ENCODE measurements at regions not wholly inside any gene's neighbourhood (a gene's known extent, or its start where the extent isn't known, plus 50 kb on each side); places are given as distances from the start of the nearest gene placed in this dataset.

DNA sequence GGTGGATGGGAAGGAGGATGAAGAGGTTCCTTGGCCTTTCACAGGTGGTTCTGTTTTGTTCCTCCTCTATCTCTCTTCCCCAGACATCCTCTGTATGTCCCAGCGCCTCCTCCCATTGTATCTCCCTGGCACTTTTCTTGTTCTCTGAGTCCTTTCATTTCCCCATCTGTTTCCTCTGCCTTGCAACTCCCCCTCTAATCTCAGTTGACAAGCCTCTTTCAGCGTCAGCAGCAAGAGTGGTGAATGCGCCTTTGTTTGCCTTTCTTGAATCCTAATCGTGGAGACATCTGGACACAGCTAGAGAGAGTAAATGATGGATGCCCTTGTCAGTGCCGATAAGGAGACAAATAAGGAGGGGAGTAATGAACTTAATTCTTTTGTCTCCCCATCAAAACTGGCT lies 167.0 kb downstream of the NDUFA10 start:
- TF ChIP-seq, protein P1, sequence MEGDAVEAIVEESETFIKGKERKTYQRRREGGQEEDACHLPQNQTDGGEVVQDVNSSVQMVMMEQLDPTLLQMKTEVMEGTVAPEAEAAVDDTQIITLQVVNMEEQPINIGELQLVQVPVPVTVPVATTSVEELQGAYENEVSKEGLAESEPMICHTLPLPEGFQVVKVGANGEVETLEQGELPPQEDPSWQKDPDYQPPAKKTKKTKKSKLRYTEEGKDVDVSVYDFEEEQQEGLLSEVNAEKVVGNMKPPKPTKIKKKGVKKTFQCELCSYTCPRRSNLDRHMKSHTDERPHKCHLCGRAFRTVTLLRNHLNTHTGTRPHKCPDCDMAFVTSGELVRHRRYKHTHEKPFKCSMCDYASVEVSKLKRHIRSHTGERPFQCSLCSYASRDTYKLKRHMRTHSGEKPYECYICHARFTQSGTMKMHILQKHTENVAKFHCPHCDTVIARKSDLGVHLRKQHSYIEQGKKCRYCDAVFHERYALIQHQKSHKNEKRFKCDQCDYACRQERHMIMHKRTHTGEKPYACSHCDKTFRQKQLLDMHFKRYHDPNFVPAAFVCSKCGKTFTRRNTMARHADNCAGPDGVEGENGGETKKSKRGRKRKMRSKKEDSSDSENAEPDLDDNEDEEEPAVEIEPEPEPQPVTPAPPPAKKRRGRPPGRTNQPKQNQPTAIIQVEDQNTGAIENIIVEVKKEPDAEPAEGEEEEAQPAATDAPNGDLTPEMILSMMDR (IDR thresholded peaks at IDR 0.05; ENCODE audit: unreplicated experiment) = no peak
- peak overlapping the region; percentile 97 for H3K27ac Mint-ChIP-seq (ENCODE audit: unreplicated experiment)
- peaks cover 9% of the 10 kb centered on the region for H3K27me3 Mint-ChIP-seq (ENCODE audit: unreplicated experiment)
- DNase-seq (ENCODE audit: low spot score) = peak; percentile 58
- peaks cover 8% of the 10 kb centered on the region for H3K36me3 Mint-ChIP-seq (ENCODE audit: low read depth, unreplicated experiment)
- peaks cover 77% of the 10 kb centered on the region for H3K4me1 Mint-ChIP-seq (ENCODE audit: unreplicated experiment)
- H3K9me3 Mint-ChIP-seq (ENCODE audit: unreplicated experiment) = no peaks in the 10 kb centered on the region
- H3K4me3 Mint-ChIP-seq (ENCODE audit: unreplicated experiment) = no peak overlapping the region

DNA sequence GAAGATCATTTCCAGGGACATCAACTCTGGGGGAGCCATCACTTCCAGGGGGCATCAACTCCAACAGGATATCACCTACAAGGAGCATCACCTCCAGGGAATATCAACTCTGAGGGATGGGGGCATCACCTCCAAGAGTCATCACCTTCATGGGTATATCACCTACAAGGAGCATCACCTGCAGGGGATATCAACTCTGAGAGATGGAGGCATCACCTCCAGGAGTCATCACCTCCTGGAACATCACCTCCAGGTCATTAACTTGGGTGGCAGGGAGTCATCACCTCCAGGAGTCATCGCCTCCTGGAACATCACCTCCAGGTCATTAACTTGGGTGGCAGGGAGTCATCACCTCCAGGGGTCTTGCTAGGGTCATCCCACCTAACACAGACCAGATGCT lies 167.6 kb downstream of the NDUFA10 start:
- Mint-ChIP-seq H3K27me3 (ENCODE audit: unreplicated experiment) (peaks cover 10% of the 10 kb centered on the region), H3K4me3 (ENCODE audit: unreplicated experiment) (peak overlapping the region; percentile 6), H3K27ac (ENCODE audit: unreplicated experiment) (peak overlapping the region; percentile 97), H3K4me1 (ENCODE audit: unreplicated experiment) (peaks cover 73% of the 10 kb centered on the region), H3K9me3 (ENCODE audit: unreplicated experiment) (no peaks in the 10 kb centered on the region), H3K36me3 (ENCODE audit: low read depth, unreplicated experiment) (peaks cover 11% of the 10 kb centered on the region)
- no peak for DNase-seq (ENCODE audit: low spot score)
- TF ChIP-seq, protein P1 (IDR thresholded peaks at IDR 0.05; ENCODE audit: unreplicated experiment) = no peak

DNA sequence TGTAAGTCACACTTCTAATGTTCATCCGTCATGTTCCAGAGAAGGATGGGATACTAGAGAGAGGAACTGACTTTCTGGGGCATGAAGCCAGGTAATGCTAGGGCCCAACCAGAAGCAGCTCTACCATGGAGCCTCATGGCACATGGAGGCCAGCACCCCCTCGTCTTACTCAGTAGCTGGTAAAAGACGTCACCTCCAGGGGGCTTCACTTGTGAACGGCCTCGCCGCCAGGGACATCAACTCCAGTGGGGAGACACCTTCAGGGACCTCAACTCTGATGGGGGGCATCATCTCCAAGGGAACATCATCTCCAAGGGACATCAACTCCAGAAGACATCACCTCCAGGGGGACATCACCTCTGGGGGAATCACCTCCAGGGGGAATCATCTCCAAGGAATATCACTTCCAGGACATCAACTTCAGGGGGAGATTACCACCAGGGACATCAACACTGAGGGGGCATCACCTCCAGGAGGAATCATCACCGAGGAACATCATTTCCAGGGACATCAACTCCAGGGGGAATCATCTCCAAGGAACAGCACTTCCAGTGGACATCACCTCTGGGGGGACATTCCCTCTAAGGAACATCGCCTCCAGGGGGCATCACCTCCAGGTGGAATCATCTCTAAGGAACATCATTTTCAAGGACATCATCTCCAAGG lies 168.4 kb downstream of the NDUFA10 start:
- H3K4me3 Mint-ChIP-seq (ENCODE audit: unreplicated experiment) = peak overlapping the region; percentile 6
- peaks cover 65% of the 10 kb centered on the region for H3K4me1 Mint-ChIP-seq (ENCODE audit: unreplicated experiment)
- H3K27ac Mint-ChIP-seq (ENCODE audit: unreplicated experiment) = peak overlapping the region; percentile 97
- peaks cover 11% of the 10 kb centered on the region for H3K27me3 Mint-ChIP-seq (ENCODE audit: unreplicated experiment)
- H3K36me3 Mint-ChIP-seq (ENCODE audit: low read depth, unreplicated experiment) = peaks cover 15% of the 10 kb centered on the region
- DNase-seq (ENCODE audit: low spot score) = no peak
- no peaks in the 10 kb centered on the region for H3K9me3 Mint-ChIP-seq (ENCODE audit: unreplicated experiment)
- TF ChIP-seq, protein P1 (IDR thresholded peaks at IDR 0.05; ENCODE audit: unreplicated experiment) = no peak

DNA sequence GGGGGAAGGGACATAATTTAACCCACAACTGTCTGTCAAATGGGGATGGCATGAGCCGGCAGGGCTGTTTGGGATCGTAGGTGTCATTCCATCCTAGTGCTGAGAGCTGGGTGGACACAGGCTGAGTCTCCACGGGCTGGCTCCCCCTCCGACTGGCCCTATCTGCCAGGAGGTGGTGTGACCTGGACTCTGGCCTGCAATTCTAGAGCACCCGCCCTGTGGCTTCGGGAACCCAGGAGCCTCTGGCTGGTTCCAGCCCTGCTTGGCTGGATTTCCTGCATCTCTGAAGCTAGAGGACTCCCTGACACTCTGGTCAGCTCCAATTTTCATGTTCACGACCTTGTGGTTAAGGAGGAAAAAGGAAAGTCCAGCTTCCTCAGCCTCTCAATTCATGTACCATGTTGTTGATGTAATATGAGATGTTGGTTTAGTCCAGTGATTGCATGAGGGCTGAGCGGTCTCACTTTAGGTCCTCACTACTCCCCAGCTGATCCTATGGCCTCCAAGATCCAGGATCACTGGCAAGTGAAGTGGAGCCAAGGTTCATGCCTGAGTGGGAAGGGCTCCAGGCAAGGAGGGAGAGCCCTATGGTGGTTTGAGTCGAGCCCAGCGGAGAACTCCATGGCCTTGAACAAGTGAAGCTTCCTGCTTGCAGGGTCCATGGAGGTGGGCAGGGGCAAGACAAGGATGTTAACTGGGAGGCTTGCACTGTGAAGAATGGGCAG lies 169.1 kb downstream of the NDUFA10 start:
- peaks cover 59% of the 10 kb centered on the region for H3K4me1 Mint-ChIP-seq (ENCODE audit: unreplicated experiment)
- H3K4me3 Mint-ChIP-seq (ENCODE audit: unreplicated experiment) = no peak overlapping the region
- H3K27ac Mint-ChIP-seq (ENCODE audit: unreplicated experiment) = peak overlapping the region; percentile 75
- H3K9me3 Mint-ChIP-seq (ENCODE audit: unreplicated experiment) = peaks cover 5% of the 10 kb centered on the region
- H3K36me3 Mint-ChIP-seq (ENCODE audit: low read depth, unreplicated experiment) = peaks cover 15% of the 10 kb centered on the region
- H3K27me3 Mint-ChIP-seq (ENCODE audit: unreplicated experiment) = peaks cover 11% of the 10 kb centered on the region
- no peak for DNase-seq (ENCODE audit: low spot score)
- TF ChIP-seq, protein P1 (IDR thresholded peaks at IDR 0.05; ENCODE audit: unreplicated experiment) = no peak

DNA sequence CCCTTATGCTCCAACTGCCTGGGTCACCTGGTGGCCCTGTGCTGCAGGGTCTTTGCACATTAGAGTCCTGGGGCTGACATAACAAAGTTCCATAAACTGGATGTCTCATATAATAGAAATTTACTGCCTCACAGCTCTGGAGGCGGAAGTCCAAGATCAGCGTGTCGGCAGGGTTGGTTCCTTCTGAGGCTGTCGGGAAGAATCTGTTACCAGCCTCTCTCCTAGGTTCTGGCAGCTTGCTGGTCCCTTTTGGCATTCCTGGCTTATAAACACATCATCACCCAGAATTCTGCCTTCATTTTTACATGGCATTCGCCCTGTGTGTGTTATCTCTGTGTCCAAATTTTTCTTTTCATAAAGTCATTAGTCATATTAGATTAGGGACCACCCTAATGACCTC lies 170.5 kb downstream of the NDUFA10 start:
- H3K27me3 Mint-ChIP-seq (ENCODE audit: unreplicated experiment) = peaks cover 11% of the 10 kb centered on the region
- TF ChIP-seq, protein P1 (IDR thresholded peaks at IDR 0.05; ENCODE audit: unreplicated experiment) = no peak
- H3K9me3 Mint-ChIP-seq (ENCODE audit: unreplicated experiment) = peaks cover 5% of the 10 kb centered on the region
- peaks cover 50% of the 10 kb centered on the region for H3K4me1 Mint-ChIP-seq (ENCODE audit: unreplicated experiment)
- DNase-seq (ENCODE audit: low spot score) = no peak
- H3K36me3 Mint-ChIP-seq (ENCODE audit: low read depth, unreplicated experiment) = peaks cover 20% of the 10 kb centered on the region
- H3K27ac Mint-ChIP-seq (ENCODE audit: unreplicated experiment) = no peak overlapping the region
- H3K4me3 Mint-ChIP-seq (ENCODE audit: unreplicated experiment) = no peak overlapping the region

All from endothelial cell (in vitro differentiated cells).